Mucosa of rectum (tissue), 2 donors: ENCODE measurements at regions not wholly inside any gene's neighbourhood (a gene's known extent, or its start where the extent isn't known, plus 50 kb on each side); places are given as distances from the start of the nearest gene placed in this dataset.

Source experiments
- H3K27ac ChIP-seq, 2 donors: one replicate each; pipeline ENCODE4 v1.7.0; 2013; ENCODE audit warnings: inconsistent platforms in 2 of 2, low read depth in 2 of 2, low read length in 2 of 2
- H3K27me3 ChIP-seq, 2 donors: one replicate each; pipeline ENCODE4 v1.7.0; 2013; ENCODE audit warnings: low read length in 2 of 2; ENCODE audit not compliant: control insufficient read depth in 2 of 2, insufficient read depth in 2 of 2
- H3K36me3 ChIP-seq, 2 donors: one replicate each; pipeline ENCODE4 v1.7.0; 2013; ENCODE audit warnings: low read length in 2 of 2; ENCODE audit not compliant: control insufficient read depth in 2 of 2, insufficient read depth in 2 of 2
- H3K4me1 ChIP-seq, 2 donors: one replicate each; pipeline ENCODE4 v1.7.0; 2013; ENCODE audit warnings: low read length in 2 of 2, mild to moderate bottlenecking in 1 of 2; ENCODE audit not compliant: control insufficient read depth in 2 of 2, insufficient read depth in 2 of 2
- H3K4me3 ChIP-seq, 2 donors: one replicate each; pipeline ENCODE4 v1.7.0; 2013; ENCODE audit warnings: low read length in 2 of 2
- H3K9ac ChIP-seq, 2 donors: one replicate each; pipeline ENCODE4 v1.7.0; 2013; ENCODE audit warnings: low read length in 2 of 2, low read depth in 1 of 2, mild to moderate bottlenecking in 1 of 2
- H3K9me3 ChIP-seq, 2 donors: one replicate each; pipeline ENCODE4 v1.7.0; 2013; ENCODE audit warnings: low read length in 2 of 2; ENCODE audit not compliant: control insufficient read depth in 2 of 2
- donor health status: healthy.
- donor health status: Normal muscosa, but diverticular disease.

GRCh38 chr12:42679466-42679865 is 89.9 kb upstream of the PRICKLE1 start:
- H3K36me3 ChIP-seq: no peaks in the 10 kb centered on the region
- no peaks in the 10 kb centered on the region for H3K4me1 ChIP-seq
- no peak overlapping the region for H3K27ac ChIP-seq

GRCh38 chr12:42677461-42677860 is 87.9 kb upstream of the PRICKLE1 start:
- Histone ChIP-seq H3K27ac (no peak overlapping the region), H3K27me3 (no peaks in the 10 kb centered on the region), H3K4me1 (no peaks in the 10 kb centered on the region), H3K36me3 (no peaks in the 10 kb centered on the region), H3K4me3 (no peak overlapping the region), H3K9me3 (no peaks in the 10 kb centered on the region), H3K9ac (no peak overlapping the region)

More at GRCh38 chr12:42679466-42679865, 89.9 kb upstream of the PRICKLE1 start:
- H3K27me3 ChIP-seq: no peaks in the 10 kb centered on the region
- H3K9ac ChIP-seq: no peak overlapping the region
- H3K9me3 ChIP-seq: no peaks in the 10 kb centered on the region
- no peak overlapping the region for H3K4me3 ChIP-seq

- no peak overlapping the region for H3K27ac ChIP-seq
Measured at GRCh38 chr12:42673535-42673934, 84.0 kb upstream of the PRICKLE1 start.

GRCh38 chr12:42670719-42671118 is 81.2 kb upstream of the PRICKLE1 start:
- H3K36me3 ChIP-seq: no peaks in the 10 kb centered on the region
- H3K4me1 ChIP-seq: no peaks in the 10 kb centered on the region
- H3K27ac ChIP-seq: no peak overlapping the region
- H3K9me3 ChIP-seq: no peaks in the 10 kb centered on the region
- no peaks in the 10 kb centered on the region for H3K27me3 ChIP-seq
- no peak overlapping the region for H3K4me3 ChIP-seq
- H3K9ac ChIP-seq: no peak overlapping the region

More at GRCh38 chr12:42673535-42673934, 84.0 kb upstream of the PRICKLE1 start:
- Histone ChIP-seq H3K36me3 (no peaks in the 10 kb centered on the region), H3K9ac (no peak overlapping the region), H3K9me3 (no peaks in the 10 kb centered on the region), H3K4me3 (no peak overlapping the region), H3K4me1 (no peaks in the 10 kb centered on the region), H3K27me3 (no peaks in the 10 kb centered on the region)

GRCh38 chr12:42669553-42669952 is 80.0 kb upstream of the PRICKLE1 start:
- H3K27me3 ChIP-seq: no peaks in the 10 kb centered on the region
- H3K9ac ChIP-seq: no peak overlapping the region
- H3K9me3 ChIP-seq: no peaks in the 10 kb centered on the region
- no peaks in the 10 kb centered on the region for H3K4me1 ChIP-seq
- no peaks in the 10 kb centered on the region for H3K36me3 ChIP-seq
- no peak overlapping the region for H3K4me3 ChIP-seq
- H3K27ac ChIP-seq: no peak overlapping the region

GRCh38 chr12:42666671-42667243 is 77.2 kb upstream of the PRICKLE1 start:
- Histone ChIP-seq H3K4me1 (no peaks in the 10 kb centered on the region), H3K9ac (no peak overlapping the region), H3K27ac (no peak overlapping the region), H3K27me3 (no peaks in the 10 kb centered on the region), H3K36me3 (no peaks in the 10 kb centered on the region), H3K9me3 (no peaks in the 10 kb centered on the region), H3K4me3 (no peak overlapping the region)

GRCh38 chr12:42663621-42664020 is 74.1 kb upstream of the PRICKLE1 start:
- H3K27me3 ChIP-seq: no peaks in the 10 kb centered on the region
- H3K4me1 ChIP-seq: no peaks in the 10 kb centered on the region
- H3K27ac ChIP-seq: no peak overlapping the region
- H3K36me3 ChIP-seq: no peaks in the 10 kb centered on the region
- H3K4me3 ChIP-seq: no peak overlapping the region
- H3K9me3 ChIP-seq: no peaks in the 10 kb centered on the region
- H3K9ac ChIP-seq: no peak overlapping the region

- no peaks in the 10 kb centered on the region for H3K27me3 ChIP-seq
- H3K9me3 ChIP-seq: no peaks in the 10 kb centered on the region
- no peaks in the 10 kb centered on the region for H3K4me1 ChIP-seq
- no peaks in the 10 kb centered on the region for H3K36me3 ChIP-seq
- no peak overlapping the region for H3K4me3 ChIP-seq
- no peak overlapping the region for H3K9ac ChIP-seq
- no peak overlapping the region for H3K27ac ChIP-seq
Measured at GRCh38 chr12:42660968-42661937, 71.7 kb upstream of the PRICKLE1 start.

GRCh38 chr12:42660117-42660516 is 70.6 kb upstream of the PRICKLE1 start:
- no peak overlapping the region for H3K4me3 ChIP-seq
- H3K4me1 ChIP-seq: no peaks in the 10 kb centered on the region
- no peak overlapping the region for H3K9ac ChIP-seq
- no peaks in the 10 kb centered on the region for H3K9me3 ChIP-seq
- no peak overlapping the region for H3K27ac ChIP-seq
- H3K36me3 ChIP-seq: no peaks in the 10 kb centered on the region
- H3K27me3 ChIP-seq: no peaks in the 10 kb centered on the region

- no peak overlapping the region for H3K4me3 ChIP-seq
- no peaks in the 10 kb centered on the region for H3K27me3 ChIP-seq
- H3K9ac ChIP-seq: no peak overlapping the region
- H3K9me3 ChIP-seq: no peaks in the 10 kb centered on the region
- no peaks in the 10 kb centered on the region for H3K36me3 ChIP-seq
- H3K27ac ChIP-seq: no peak overlapping the region
- H3K4me1 ChIP-seq: no peaks in the 10 kb centered on the region
Measured at GRCh38 chr12:42652048-42652447, 62.5 kb upstream of the PRICKLE1 start.
